WERI-Rb-1 (cell line): ENCODE measurements at regions not wholly inside any gene's neighbourhood (a gene's known extent, or its start where the extent isn't known, plus 50 kb on each side); places are given as distances from the start of the nearest gene placed in this dataset.

Experiments
- DNase-seq: peaks from one replicate; pipeline ENCODE4 v3.0.0-alpha.2; 2020
- H3K27ac ChIP-seq: fragments of 250-450 bp; sonication (Bioruptor Pico); 2 replicates; pipeline ENCODE4 v1.5.1; 2020; ENCODE audit warnings: mild to moderate bottlenecking, moderate library complexity
- H3K27me3 ChIP-seq: fragments of 250-450 bp; sonication (Bioruptor Pico); 2 replicates; pipeline ENCODE4 v1.5.1; 2021; ENCODE audit warnings: mild to moderate bottlenecking, low read depth, moderate library complexity; ENCODE audit not compliant: insufficient read depth, severe bottlenecking
- H3K36me3 ChIP-seq: fragments of 250-450 bp; sonication (Bioruptor Pico); 2 replicates; pipeline ENCODE4 v1.5.1; 2020; ENCODE audit warnings: mild to moderate bottlenecking, moderate library complexity
- H3K4me3 ChIP-seq: 2 replicates; pipeline ENCODE4 v1.5.1; 2011; ENCODE audit warnings: low read depth, mild to moderate bottlenecking, control low read depth, low read length
- H3K9me3 ChIP-seq: fragments of 250-450 bp; sonication (Bioruptor Pico); 2 replicates; pipeline ENCODE4 v1.5.1; 2021; ENCODE audit warnings: mild to moderate bottlenecking, moderate library complexity; ENCODE audit not compliant: severe bottlenecking
- TF ChIP-seq, protein P1 (sequence below): IDR thresholded peaks from 2 replicates; pipeline ENCODE4 v1.5.1; 2011; ENCODE audit warnings: low read depth, mild to moderate bottlenecking, control low read depth, inconsistent platforms, low read length

DNA sequence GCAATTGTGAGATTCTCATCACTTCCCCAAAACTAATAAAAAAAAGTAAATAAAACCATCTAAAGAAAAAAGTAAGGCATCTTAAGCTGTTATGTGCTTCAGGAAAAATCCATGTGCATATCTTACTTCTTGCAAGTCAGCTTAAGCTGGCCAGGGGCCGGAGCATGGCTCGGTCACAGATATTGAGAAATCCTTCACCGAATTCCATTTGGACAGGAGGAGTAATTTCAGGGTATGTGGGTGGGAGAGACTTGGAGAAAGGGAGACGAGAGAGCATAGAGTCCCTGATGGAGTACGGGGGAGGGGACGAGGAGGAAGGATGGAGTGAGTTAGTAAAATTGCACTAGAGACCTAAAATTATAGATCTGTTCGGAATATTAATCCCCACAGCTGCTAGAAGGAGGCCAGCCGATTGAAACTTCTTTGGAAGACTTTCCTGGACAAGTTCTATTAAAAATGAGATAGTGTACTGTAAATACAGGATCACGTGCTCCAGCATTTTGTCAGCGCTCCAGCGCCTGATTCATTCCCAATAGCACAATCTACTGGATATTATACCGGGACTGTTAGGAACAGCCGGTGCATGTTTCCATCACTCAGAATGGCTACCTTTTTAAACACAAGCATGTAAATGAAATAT lies 438.5 kb downstream of the ZNF516 start:
- H3K9me3 ChIP-seq: no peaks in the 10 kb centered on the region
- H3K27ac ChIP-seq: no peak overlapping the region
- DNase-seq: no peak
- no peak overlapping the region for H3K4me3 ChIP-seq
- TF ChIP-seq, protein P1, sequence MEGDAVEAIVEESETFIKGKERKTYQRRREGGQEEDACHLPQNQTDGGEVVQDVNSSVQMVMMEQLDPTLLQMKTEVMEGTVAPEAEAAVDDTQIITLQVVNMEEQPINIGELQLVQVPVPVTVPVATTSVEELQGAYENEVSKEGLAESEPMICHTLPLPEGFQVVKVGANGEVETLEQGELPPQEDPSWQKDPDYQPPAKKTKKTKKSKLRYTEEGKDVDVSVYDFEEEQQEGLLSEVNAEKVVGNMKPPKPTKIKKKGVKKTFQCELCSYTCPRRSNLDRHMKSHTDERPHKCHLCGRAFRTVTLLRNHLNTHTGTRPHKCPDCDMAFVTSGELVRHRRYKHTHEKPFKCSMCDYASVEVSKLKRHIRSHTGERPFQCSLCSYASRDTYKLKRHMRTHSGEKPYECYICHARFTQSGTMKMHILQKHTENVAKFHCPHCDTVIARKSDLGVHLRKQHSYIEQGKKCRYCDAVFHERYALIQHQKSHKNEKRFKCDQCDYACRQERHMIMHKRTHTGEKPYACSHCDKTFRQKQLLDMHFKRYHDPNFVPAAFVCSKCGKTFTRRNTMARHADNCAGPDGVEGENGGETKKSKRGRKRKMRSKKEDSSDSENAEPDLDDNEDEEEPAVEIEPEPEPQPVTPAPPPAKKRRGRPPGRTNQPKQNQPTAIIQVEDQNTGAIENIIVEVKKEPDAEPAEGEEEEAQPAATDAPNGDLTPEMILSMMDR: no peak
- H3K27me3 ChIP-seq: no peaks in the 10 kb centered on the region
- no peaks in the 10 kb centered on the region for H3K36me3 ChIP-seq

DNA sequence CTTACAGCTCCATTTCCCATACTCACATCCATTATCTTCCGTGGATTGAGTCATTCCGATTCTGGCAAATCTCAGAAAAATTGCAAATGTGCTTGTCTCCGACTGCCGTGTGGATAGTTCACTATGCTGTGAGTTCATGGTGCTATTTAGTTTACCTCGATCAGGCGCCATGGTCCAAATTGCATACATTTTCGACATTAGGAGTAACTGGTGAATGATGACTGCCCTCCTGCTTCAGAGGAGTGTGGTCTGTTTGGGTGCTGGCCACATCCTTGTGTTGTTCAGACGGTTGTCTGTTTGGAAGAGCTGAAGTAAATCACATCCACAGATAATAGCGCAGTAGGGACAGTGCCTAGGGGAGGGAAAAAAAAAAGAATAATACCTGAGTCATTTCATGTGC lies 439.5 kb downstream of the ZNF516 start:
- DNase-seq: no peak
- Histone ChIP-seq H3K27ac (no peak overlapping the region), H3K4me3 (no peak overlapping the region), H3K27me3 (no peaks in the 10 kb centered on the region), H3K36me3 (no peaks in the 10 kb centered on the region), H3K9me3 (no peaks in the 10 kb centered on the region)
- TF ChIP-seq, protein P1: no peak

DNA sequence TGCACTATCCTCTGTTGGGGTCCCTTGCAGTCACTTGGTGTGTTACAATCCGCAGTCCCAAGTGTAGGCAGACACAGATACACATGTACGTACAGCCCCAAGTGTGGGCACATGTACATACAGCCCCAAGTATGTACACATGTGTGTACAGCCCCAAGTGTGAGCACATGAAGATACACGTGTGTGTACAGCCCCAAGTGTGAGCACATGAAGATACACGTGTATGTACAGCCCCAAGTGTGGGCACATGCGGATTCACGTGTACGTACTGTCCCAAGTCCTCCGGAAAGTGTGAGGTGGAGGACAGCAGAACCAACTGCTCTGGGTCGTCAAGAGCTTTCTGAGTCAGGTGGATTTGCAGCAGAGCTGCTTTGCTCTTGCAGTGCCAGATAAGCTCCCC lies 440.0 kb downstream of the ZNF516 start:
- TF ChIP-seq, protein P1: no peak

GRCh38 chr18:76054156-76054555 lies 440.9 kb downstream of the ZNF516 start:
- Histone ChIP-seq H3K27me3 (no peaks in the 10 kb centered on the region), H3K9me3 (no peaks in the 10 kb centered on the region), H3K4me3 (no peak overlapping the region), H3K27ac (no peak overlapping the region), H3K36me3 (no peaks in the 10 kb centered on the region)
- TF ChIP-seq, protein P1: no peak
- DNase-seq: no peak

More for the DNA sequence above, 440.0 kb downstream of the ZNF516 start:
- H3K4me3 ChIP-seq: no peak overlapping the region
- no peak for DNase-seq
- H3K27ac ChIP-seq: no peak overlapping the region
- no peaks in the 10 kb centered on the region for H3K9me3 ChIP-seq
- no peaks in the 10 kb centered on the region for H3K27me3 ChIP-seq
- no peaks in the 10 kb centered on the region for H3K36me3 ChIP-seq

DNA sequence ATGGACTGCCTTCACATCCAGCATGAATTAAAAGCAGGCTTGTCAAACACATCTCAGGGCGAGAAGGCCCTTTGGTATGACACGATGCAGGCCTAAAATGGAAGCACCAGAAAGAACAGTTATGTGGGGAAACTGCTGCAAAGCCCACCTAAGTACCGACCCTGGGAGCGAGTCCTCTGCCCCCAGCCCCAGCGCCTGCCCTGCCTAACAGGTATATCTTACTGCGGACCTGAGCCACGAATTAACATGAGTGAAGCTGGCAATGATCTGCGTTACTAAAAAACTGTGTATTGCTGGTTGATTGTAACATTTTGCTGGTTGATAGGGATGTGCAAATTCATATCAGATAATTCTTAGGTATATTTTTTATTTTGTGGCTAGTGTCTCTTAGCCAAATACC lies 441.5 kb downstream of the ZNF516 start:
- TF ChIP-seq, protein P1: no peak
- Histone ChIP-seq H3K9me3 (peaks cover 3% of the 10 kb centered on the region), H3K36me3 (no peaks in the 10 kb centered on the region), H3K27ac (no peak overlapping the region), H3K4me3 (no peak overlapping the region), H3K27me3 (no peaks in the 10 kb centered on the region)
- DNase-seq: no peak

DNA sequence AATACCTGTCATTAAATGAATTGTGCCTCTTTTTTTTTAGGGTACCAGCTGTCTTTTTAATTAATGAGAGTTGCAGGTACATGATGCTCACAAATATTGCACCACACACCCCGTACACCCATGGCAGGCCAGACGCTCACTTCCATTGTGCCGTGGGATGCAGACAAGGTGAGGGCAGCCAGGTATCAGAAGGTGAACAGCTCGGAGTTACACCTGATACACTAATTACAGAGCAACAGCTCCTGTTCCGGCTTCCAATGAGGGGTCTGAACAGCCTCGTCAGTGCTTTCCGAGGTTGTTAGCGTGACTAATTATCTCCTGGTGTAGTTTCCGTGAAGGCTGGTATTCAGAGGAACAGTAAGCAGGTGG lies 442.8 kb downstream of the ZNF516 start:
- no peak for DNase-seq
- no peaks in the 10 kb centered on the region for H3K27me3 ChIP-seq
- peaks cover 3% of the 10 kb centered on the region for H3K9me3 ChIP-seq
- H3K4me3 ChIP-seq: no peak overlapping the region
- TF ChIP-seq, protein P1: no peak
- H3K36me3 ChIP-seq: no peaks in the 10 kb centered on the region
- no peak overlapping the region for H3K27ac ChIP-seq
